ENCODE measurements at regions not wholly inside any gene's neighbourhood (a gene's known extent, or its start where the extent isn't known, plus 50 kb on each side); places are given as distances from the start of the nearest gene placed in this dataset.
A peak's percentile ranks its signal among the peaks of the same experiment; 100 is the strongest.

DNA sequence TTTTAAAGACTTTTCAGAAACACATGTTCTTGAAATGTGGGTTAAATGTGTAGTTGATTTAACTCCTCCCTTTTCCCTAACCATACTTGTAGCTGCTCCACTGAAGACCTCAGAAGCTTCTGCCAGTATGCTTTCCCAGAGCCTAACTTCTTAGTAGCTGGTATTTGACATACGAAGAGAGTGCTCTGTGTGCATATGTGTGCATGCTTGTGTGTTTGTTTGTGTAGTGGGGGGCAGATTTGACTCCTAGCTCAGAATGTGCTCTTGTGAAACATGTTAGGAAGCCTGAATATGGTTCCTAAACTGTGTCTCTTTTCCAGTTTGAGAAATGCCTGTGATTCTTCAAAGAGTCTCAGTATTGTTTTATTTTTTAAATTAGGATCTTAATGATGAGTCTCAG lies 420.4 kb downstream of the PCNX1 start:
- peaks cover 12% of the 10 kb centered on the region for H3K4me1 Mint-ChIP-seq
- no peak for DNase-seq (ENCODE audit: low read depth, low spot score)
- no peaks in the 10 kb centered on the region for H3K9me3 Mint-ChIP-seq
- H3K36me3 Mint-ChIP-seq (ENCODE audit: low read depth): peaks cover 7% of the 10 kb centered on the region
- H3K27me3 Mint-ChIP-seq (ENCODE audit: low read depth): no peaks in the 10 kb centered on the region
- no peak overlapping the region for H3K27ac Mint-ChIP-seq (ENCODE audit: unreplicated experiment)
- H3K4me3 Mint-ChIP-seq: peak overlapping the region; percentile 8
- TF ChIP-seq, protein P1, sequence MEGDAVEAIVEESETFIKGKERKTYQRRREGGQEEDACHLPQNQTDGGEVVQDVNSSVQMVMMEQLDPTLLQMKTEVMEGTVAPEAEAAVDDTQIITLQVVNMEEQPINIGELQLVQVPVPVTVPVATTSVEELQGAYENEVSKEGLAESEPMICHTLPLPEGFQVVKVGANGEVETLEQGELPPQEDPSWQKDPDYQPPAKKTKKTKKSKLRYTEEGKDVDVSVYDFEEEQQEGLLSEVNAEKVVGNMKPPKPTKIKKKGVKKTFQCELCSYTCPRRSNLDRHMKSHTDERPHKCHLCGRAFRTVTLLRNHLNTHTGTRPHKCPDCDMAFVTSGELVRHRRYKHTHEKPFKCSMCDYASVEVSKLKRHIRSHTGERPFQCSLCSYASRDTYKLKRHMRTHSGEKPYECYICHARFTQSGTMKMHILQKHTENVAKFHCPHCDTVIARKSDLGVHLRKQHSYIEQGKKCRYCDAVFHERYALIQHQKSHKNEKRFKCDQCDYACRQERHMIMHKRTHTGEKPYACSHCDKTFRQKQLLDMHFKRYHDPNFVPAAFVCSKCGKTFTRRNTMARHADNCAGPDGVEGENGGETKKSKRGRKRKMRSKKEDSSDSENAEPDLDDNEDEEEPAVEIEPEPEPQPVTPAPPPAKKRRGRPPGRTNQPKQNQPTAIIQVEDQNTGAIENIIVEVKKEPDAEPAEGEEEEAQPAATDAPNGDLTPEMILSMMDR (conservative IDR thresholded peaks at IDR 0.05): no peak

DNA sequence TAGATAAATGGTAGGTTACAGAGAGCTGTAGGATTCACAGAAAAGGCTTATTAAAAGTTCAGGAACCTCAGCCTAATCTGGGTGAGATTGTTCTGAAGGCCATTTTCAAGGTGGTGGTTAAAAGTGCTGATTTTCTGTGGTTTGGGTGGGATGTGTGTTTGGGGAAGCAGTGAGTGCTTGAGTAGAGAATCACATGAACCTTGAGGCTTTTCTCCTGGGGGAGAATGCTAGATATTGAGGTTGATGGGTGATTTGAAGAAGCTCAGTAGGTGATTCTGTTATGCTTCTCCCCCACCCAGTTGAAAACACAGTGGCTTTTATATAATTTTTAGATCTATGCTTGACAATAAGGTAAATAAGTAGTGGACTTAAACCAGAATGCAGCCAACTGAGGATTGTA lies 420.9 kb downstream of the PCNX1 start:
- TF ChIP-seq, protein P1 (conservative IDR thresholded peaks at IDR 0.05): no peak
- no peaks in the 10 kb centered on the region for H3K27me3 Mint-ChIP-seq (ENCODE audit: low read depth)
- H3K4me3 Mint-ChIP-seq: no peak overlapping the region
- H3K36me3 Mint-ChIP-seq (ENCODE audit: low read depth): peaks cover 7% of the 10 kb centered on the region
- peaks cover 7% of the 10 kb centered on the region for H3K4me1 Mint-ChIP-seq
- no peaks in the 10 kb centered on the region for H3K9me3 Mint-ChIP-seq
- H3K27ac Mint-ChIP-seq (ENCODE audit: unreplicated experiment): no peak overlapping the region
- no peak for DNase-seq (ENCODE audit: low read depth, low spot score)

DNA sequence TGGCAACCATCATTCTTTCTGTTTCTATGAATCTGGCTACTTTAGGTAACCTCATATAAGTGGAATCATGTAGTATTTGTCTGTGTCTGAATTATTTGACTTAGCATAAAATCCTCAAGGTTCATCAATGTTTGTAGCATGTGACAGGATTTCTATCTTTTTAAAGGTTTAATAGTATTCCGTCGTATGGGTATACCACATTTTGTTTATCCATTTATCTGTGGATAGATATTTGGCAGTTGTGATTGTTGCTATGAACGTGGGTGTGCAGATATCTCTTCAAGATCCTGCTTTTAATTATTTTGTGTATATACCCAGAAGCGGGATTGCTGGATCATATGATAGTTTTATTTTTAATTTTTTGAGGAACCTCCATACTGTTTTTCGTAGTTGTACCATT lies 421.7 kb downstream of the PCNX1 start:
- Mint-ChIP-seq H3K4me1 (peaks cover 6% of the 10 kb centered on the region), H3K9me3 (no peaks in the 10 kb centered on the region), H3K27me3 (ENCODE audit: low read depth) (no peaks in the 10 kb centered on the region), H3K36me3 (ENCODE audit: low read depth) (peaks cover 11% of the 10 kb centered on the region), H3K4me3 (no peak overlapping the region), H3K27ac (ENCODE audit: unreplicated experiment) (no peak overlapping the region)
- no peak for DNase-seq (ENCODE audit: low read depth, low spot score)
- TF ChIP-seq, protein P1 (conservative IDR thresholded peaks at IDR 0.05): no peak

DNA sequence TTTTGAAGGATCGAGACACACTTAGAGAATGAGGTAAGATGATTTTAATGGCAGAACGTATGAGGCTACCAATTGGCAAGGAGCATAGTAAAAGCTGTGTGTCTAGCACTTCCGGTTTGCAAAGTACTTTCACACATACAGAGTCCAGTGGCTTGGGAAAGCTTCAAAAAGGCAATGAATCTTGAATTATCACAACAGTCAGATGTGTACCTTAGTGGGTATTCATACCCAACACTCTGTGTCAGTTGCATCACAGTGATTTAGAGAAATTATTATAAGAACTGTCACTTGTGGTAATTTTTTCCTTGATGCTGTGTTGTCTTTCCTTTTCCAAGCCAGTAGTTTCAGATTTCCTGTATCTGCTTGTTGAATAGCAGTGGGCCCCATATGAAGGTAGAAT lies 424.1 kb downstream of the PCNX1 start:
- H3K4me1 Mint-ChIP-seq: no peaks in the 10 kb centered on the region
- no peaks in the 10 kb centered on the region for H3K9me3 Mint-ChIP-seq
- no peak overlapping the region for H3K4me3 Mint-ChIP-seq
- TF ChIP-seq, protein P1 (conservative IDR thresholded peaks at IDR 0.05): no peak
- H3K27ac Mint-ChIP-seq (ENCODE audit: unreplicated experiment): no peak overlapping the region
- H3K36me3 Mint-ChIP-seq (ENCODE audit: low read depth): peaks cover 11% of the 10 kb centered on the region
- DNase-seq (ENCODE audit: low read depth, low spot score): no peak
- no peaks in the 10 kb centered on the region for H3K27me3 Mint-ChIP-seq (ENCODE audit: low read depth)

DNA sequence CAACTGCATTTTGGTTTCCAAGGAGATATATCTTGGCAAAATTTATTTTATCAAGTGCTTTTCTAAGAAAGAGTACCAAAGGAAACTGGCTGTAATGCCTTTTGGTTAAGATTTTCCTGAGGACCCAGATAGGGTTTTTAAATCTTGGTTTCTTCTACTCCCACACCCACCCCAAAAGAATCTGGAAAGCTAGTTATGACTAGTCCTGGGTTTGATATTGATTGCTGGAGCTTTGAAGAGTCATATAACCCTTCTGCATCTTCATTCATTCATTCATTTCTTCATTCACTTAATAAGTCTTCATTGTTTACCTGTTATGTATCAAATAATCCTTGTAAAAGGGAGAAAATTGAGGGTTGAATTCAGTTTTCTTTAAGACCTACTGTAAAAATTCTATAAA lies 425.2 kb downstream of the PCNX1 start:
- Mint-ChIP-seq H3K27ac (ENCODE audit: unreplicated experiment) (no peak overlapping the region), H3K4me3 (no peak overlapping the region), H3K4me1 (no peaks in the 10 kb centered on the region)

More for the DNA sequence above, 425.2 kb downstream of the PCNX1 start:
- Mint-ChIP-seq H3K36me3 (ENCODE audit: low read depth) (peaks cover 11% of the 10 kb centered on the region), H3K9me3 (peaks cover 3% of the 10 kb centered on the region), H3K27me3 (ENCODE audit: low read depth) (no peaks in the 10 kb centered on the region)
- DNase-seq (ENCODE audit: low read depth, low spot score): no peak
- TF ChIP-seq, protein P1 (conservative IDR thresholded peaks at IDR 0.05): no peak

Measured in neural crest cell (in vitro differentiated cells).